ENCODE measurements at regions not wholly inside any gene's neighbourhood (a gene's known extent, or its start where the extent isn't known, plus 50 kb on each side); places are given as distances from the start of the nearest gene placed in this dataset.
A peak's percentile ranks its signal among the peaks of the same experiment; 100 is the strongest.

DNA sequence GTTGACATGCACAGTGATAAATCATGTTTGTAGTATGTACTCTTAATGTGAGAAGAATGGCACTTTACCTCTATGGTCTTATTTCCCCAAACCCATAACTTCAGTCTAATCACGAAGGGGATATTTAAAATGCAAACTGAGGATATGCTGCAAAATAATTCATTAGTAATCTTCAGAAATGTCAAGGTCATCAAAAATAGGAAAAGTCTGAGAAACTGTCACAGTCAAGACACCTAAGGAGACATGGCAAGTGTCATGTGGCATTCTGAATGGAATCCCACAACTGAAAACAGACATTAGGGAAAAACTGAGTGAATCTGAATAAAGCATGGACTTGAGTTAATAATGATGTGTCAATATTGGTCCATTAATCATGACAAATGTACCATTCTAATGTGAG lies 605.5 kb upstream of the ANKRD30A start:
- TF ChIP-seq, protein P1, sequence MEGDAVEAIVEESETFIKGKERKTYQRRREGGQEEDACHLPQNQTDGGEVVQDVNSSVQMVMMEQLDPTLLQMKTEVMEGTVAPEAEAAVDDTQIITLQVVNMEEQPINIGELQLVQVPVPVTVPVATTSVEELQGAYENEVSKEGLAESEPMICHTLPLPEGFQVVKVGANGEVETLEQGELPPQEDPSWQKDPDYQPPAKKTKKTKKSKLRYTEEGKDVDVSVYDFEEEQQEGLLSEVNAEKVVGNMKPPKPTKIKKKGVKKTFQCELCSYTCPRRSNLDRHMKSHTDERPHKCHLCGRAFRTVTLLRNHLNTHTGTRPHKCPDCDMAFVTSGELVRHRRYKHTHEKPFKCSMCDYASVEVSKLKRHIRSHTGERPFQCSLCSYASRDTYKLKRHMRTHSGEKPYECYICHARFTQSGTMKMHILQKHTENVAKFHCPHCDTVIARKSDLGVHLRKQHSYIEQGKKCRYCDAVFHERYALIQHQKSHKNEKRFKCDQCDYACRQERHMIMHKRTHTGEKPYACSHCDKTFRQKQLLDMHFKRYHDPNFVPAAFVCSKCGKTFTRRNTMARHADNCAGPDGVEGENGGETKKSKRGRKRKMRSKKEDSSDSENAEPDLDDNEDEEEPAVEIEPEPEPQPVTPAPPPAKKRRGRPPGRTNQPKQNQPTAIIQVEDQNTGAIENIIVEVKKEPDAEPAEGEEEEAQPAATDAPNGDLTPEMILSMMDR (IDR thresholded peaks at IDR 0.05; ENCODE audit: low read length, missing control alignments) = no peak
- DNase-seq (ENCODE audit: low read depth) = no peak
- H3K4me3 ChIP-seq (replicated peaks; ENCODE audit: low read depth, low read length) = no peak overlapping the region

DNA sequence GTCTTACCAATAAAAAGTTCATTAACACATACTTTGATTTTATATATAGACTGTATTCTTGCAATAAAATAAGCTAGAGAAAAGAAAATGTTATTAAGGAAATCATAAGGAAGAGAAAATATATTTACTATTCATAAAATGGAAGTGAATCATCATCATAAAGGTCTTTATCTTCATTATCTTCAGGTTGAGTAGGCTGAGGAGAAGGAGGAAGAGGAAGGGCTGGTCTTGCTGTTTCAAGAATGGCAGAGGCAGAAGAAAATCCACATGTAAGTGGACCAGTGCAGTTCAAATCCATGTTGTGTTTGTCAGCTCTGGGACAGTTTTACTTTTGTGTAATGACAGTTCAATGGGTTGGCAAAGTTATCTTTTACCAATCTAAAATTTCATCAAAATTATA lies 609.1 kb upstream of the ANKRD30A start:
- H3K4me3 ChIP-seq (replicated peaks; ENCODE audit: low read depth, low read length) = no peak overlapping the region
- TF ChIP-seq, protein P1 (IDR thresholded peaks at IDR 0.05; ENCODE audit: low read length, missing control alignments) = no peak
- no peak for DNase-seq (ENCODE audit: low read depth)

DNA sequence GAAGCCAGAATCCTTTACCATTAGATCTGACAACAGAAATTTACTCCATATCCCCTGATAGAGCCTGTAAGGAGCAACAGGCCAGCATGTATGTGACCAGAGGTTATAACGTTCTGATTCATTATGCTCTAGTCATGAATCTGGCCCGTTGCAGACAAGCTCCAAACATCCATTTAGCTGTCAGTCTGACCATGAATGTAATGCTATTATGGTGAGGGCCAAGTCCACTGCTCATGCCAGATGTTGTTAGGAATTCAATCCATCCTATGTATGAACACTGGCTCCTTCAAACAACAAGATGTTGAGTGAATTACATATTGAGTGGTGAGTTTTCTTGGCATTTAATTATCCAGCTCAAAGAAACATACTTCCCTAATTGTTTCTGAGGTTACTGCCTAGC lies 610.1 kb upstream of the ANKRD30A start:
- DNase-seq (ENCODE audit: low read depth) = peak; percentile 13
- H3K4me3 ChIP-seq (replicated peaks; ENCODE audit: low read depth, low read length) = no peak overlapping the region
- TF ChIP-seq, protein P1 (IDR thresholded peaks at IDR 0.05; ENCODE audit: low read length, missing control alignments) = no peak

DNA sequence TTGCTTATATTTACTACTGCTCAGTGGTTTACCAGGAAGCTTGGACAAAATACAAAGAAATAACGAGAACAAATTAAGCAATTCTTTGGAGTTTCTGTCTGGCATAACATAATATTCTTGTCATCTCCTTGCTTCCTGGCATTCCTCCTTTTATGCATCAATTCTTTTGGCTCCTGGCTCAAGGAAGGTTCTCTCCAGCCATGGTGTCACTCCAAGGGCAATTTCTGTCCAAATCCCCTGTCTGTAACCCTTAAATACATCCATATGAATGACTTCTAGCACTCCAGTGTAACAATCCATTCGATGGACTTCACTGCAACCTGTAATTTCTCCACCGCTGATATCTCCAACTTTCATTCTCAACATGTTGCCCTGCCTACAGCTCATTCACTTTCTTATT lies 617.7 kb upstream of the ANKRD30A start:
- H3K4me3 ChIP-seq (replicated peaks; ENCODE audit: low read depth, low read length) = no peak overlapping the region
- no peak for DNase-seq (ENCODE audit: low read depth)
- TF ChIP-seq, protein P1 (IDR thresholded peaks at IDR 0.05; ENCODE audit: low read length, missing control alignments) = no peak

DNA sequence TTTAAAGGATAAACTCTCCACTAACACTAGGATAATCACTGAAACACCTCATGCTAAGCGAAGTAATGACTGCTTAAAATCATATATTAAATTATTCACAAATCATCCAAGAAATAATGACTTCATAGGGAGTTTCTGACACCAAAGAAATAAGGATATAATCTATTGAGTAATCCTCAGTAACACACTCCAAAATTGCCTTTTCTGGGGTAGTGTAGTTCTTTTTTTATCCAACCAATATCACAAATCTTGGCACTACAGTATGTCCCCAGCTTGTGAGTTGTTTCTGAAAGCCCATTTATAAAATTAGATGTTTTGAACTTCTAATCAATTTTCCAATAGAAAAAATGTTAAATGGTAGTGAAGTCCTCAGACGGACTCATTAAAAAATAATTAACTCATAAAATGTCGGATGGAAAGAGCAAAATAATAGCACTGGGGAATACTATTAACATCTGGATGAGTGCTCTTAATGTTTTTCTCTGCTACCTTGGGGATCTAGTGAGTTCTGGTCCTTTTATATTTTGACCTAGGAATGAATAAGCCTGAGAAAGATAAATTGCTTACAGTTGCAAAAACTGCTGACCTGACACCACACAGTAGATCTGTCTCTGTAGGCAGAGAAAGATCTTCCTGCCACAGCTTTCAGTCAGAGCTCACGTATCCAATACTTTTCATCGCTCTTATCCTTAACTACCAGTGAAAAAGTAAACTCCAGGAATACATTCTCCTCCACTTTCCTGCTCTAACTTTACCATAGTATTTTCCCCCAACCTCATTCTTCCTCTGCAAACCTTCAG lies 618.5 kb upstream of the ANKRD30A start:
- no peak for DNase-seq (ENCODE audit: low read depth)
- TF ChIP-seq, protein P1 (IDR thresholded peaks at IDR 0.05; ENCODE audit: low read length, missing control alignments) = no peak
- H3K4me3 ChIP-seq (replicated peaks; ENCODE audit: low read depth, low read length) = no peak overlapping the region

DNA sequence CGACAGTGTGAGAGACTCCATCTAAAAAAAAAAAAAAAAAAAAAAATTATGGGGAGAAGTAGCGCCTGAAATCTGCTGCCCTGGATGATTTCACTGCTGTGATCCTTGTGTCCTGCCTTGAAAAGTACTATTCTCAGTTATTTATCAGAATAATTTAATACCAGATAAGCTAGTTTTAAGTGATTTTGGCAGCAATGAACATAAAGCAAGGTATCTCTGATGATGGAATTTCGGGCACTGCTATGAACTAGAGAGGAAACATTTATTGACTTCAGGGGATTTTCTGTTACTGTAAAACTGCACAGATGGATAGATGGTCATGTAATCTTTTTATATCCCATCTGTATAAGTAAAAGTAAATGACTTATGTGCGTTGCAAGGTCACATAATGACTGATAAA lies 619.1 kb upstream of the ANKRD30A start:
- TF ChIP-seq, protein P1 (IDR thresholded peaks at IDR 0.05; ENCODE audit: low read length, missing control alignments) = no peak
- no peak overlapping the region for H3K4me3 ChIP-seq (replicated peaks; ENCODE audit: low read depth, low read length)
- DNase-seq (ENCODE audit: low read depth) = no peak

DNA sequence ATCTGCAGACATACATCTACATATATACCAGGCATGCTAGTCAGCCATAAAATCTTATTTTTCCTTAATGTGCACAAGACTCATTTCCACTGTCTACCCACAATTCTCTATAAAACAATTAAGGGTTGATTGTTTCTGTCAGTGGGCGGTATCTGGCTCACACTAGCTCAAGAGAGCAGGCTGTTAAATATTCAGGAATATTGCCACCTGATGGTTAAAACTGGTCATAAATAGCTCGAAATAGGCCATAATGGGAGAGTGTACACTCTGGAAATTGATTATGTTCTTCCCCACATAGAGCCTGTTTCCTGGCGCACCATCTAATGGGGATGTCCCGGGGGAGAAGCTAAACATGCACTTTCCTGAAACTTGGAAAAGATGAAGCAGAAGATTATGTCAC lies 620.6 kb upstream of the ANKRD30A start:
- TF ChIP-seq, protein P1 (IDR thresholded peaks at IDR 0.05; ENCODE audit: low read length, missing control alignments) = no peak
- no peak overlapping the region for H3K4me3 ChIP-seq (replicated peaks; ENCODE audit: low read depth, low read length)
- peak; percentile 16 for DNase-seq (ENCODE audit: low read depth)
